ENCODE measurements at regions not wholly inside any gene's neighbourhood (a gene's known extent, or its start where the extent isn't known, plus 50 kb on each side); places are given as distances from the start of the nearest gene placed in this dataset.

DNA sequence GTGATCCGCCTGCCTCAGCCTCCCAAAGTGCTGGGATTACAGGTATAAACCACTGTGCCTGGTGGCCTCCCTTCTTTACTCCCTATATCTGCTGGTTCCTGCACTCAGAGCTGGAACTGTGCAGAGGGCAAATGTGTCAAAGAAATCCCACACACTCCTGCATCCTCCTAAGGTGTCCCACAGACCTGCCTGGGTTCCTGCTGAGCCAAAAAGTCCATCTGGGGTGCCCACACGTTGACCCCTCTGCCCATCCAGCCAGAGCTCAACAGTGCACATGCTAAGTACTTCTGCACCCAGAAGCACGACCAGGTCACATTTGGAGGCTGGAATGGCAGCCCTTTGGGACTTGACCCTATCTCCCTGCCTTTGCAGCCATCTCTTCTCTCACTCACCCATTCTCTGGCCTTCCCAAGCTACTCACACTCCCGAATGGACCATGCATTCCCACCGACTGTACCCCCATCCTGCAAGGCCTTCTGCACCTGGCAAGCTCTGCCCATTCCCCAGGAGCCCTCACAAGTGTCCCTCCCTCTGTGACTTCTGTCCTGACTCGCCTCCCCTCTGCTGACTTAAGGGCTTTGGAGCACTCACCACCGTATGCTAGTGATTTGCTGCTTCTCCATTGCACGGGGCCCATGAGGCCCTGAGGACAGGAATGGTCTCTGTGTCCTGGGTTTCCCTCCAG, 152.1 kb downstream of the KCTD15 start:
- no peak for DNase-seq (ENCODE audit: extremely low read depth, low read depth)
- TF ChIP-seq CTCF (IDR thresholded peaks at IDR 0.05; ENCODE audit: low read depth, low read length), result no peak

GRCh38 chr19:33950091-33950750, 153.6 kb downstream of the KCTD15 start:
- TF ChIP-seq CTCF (IDR thresholded peaks at IDR 0.05; ENCODE audit: low read depth, low read length), result no peak
- DNase-seq (ENCODE audit: extremely low read depth, low read depth), result no peak

- DNase-seq (ENCODE audit: extremely low read depth, low read depth), result no peak
- TF ChIP-seq CTCF (IDR thresholded peaks at IDR 0.05; ENCODE audit: low read depth, low read length), result no peak
Observed at GRCh38 chr19:33953023-33953422, 156.4 kb downstream of the KCTD15 start.

- TF ChIP-seq CTCF (IDR thresholded peaks at IDR 0.05; ENCODE audit: low read depth, low read length), result no peak
- DNase-seq (ENCODE audit: extremely low read depth, low read depth), result no peak
Observed at GRCh38 chr19:33953592-33953991, 156.9 kb downstream of the KCTD15 start.

DNA sequence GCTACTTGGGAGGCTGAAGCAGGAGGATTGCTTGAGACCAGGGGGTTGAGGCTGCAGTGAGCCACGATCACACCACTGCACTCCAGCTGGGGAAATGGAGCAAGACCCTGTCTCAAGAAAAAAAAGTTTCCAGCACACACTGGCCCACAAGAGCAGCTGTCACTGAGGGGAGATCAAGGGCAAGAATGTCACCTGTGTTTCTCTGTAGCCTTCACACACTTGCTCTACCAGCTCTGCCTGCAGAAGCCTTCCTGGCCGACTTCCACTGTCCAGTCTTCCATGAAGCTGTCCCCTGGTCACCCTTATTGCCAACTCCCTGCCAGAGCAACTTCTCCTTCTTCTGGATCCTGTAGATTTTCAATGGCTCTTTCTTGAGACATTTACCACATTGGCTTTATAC, 158.0 kb downstream of the KCTD15 start:
- no peak for DNase-seq (ENCODE audit: extremely low read depth, low read depth)
- TF ChIP-seq CTCF (IDR thresholded peaks at IDR 0.05; ENCODE audit: low read depth, low read length), result no peak

DNA sequence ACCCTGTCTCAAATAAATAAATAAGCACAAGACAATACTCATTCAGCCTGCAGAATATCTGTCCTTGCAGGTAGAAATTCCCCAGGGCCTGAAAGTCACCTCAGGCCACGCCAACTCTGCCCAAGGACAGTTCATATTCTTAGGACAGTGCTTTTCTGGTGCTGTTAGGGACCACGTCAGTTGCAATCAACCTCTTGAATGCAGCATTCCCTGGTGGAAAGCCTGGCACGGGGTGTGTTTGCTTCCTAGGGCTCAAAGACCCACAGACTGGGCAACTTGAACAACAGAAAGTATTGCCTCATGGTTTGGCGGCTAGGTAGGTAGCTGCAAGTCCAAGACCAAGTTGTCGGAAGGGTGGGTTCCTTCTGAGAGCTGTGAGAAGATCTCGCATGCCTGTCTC, 160.3 kb downstream of the KCTD15 start:
- DNase-seq (ENCODE audit: extremely low read depth, low read depth), result no peak
- no peak for TF ChIP-seq CTCF (IDR thresholded peaks at IDR 0.05; ENCODE audit: low read depth, low read length)

- no peak for DNase-seq (ENCODE audit: extremely low read depth, low read depth)
- no peak for TF ChIP-seq CTCF (IDR thresholded peaks at IDR 0.05; ENCODE audit: low read depth, low read length)
Observed at GRCh38 chr19:33957804-33958203, 161.1 kb downstream of the KCTD15 start.

Measured in AG09319 (cell line).